ENCODE measurements at regions not wholly inside any gene's neighbourhood (a gene's known extent, or its start where the extent isn't known, plus 50 kb on each side); places are given as distances from the start of the nearest gene placed in this dataset.

DNA sequence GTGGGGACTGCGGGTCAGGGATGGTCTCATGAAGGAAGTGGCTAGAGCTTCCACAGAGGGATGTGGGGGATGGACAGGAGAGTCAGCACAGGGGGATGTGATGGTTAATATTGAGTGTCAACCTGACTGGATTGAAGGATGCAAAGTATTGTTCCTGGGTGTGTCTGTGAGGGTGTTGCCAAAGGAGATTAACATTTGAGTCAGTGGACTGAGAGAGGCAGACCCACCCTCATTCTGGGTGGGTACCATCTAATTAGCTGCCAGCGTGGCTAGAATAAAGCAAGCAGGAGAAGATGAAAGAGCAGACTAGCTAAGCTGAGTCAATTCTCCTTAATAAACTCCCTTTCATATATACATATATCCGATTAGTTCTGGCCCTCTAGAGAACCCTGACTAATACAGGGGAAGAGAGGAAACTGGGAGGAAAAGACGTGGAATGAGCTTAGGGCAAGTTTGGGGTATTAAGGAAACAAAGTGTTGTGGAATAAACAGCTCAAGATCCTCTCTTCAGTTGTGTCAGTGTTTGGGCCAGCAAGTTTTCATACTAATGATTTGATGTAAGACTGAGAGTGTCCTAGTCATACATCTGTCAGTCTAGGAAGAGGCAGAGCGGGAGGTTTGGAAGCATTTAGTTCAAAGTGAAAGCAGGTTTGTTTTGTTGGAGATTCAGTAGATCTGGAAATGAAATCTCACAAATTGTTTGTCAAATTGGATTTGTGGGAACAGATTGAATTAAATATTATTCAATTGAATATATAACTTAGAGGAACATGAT, 135.2 kb upstream of the NT5C1B start:
- POLR2A ChIA-PET = no interaction called here

GRCh38 chr2:18723219-18723618, 133.8 kb upstream of the NT5C1B start:
- Histone ChIP-seq H3K4me1 (ENCODE audit: control insufficient read depth, insufficient read depth, low read length) (no peaks in the 10 kb centered on the region), H3K9me3 (ENCODE audit: control insufficient read depth, insufficient read depth, low read depth, low read length) (no peaks in the 10 kb centered on the region), H3K27ac (ENCODE audit: extremely low read depth, low read depth, low read length) (no peak overlapping the region), H3K36me3 (ENCODE audit: control insufficient read depth in 2 of 2, insufficient read depth in 1 of 2, low read length in 2 of 2) (no peaks in the 10 kb centered on the region), H3K4me3 (ENCODE audit: low read depth, low read length) (no peak overlapping the region)
- ChIA-PET CTCF (no interaction called here), POLR2A (no interaction called here)
- TF ChIP-seq, protein P1, sequence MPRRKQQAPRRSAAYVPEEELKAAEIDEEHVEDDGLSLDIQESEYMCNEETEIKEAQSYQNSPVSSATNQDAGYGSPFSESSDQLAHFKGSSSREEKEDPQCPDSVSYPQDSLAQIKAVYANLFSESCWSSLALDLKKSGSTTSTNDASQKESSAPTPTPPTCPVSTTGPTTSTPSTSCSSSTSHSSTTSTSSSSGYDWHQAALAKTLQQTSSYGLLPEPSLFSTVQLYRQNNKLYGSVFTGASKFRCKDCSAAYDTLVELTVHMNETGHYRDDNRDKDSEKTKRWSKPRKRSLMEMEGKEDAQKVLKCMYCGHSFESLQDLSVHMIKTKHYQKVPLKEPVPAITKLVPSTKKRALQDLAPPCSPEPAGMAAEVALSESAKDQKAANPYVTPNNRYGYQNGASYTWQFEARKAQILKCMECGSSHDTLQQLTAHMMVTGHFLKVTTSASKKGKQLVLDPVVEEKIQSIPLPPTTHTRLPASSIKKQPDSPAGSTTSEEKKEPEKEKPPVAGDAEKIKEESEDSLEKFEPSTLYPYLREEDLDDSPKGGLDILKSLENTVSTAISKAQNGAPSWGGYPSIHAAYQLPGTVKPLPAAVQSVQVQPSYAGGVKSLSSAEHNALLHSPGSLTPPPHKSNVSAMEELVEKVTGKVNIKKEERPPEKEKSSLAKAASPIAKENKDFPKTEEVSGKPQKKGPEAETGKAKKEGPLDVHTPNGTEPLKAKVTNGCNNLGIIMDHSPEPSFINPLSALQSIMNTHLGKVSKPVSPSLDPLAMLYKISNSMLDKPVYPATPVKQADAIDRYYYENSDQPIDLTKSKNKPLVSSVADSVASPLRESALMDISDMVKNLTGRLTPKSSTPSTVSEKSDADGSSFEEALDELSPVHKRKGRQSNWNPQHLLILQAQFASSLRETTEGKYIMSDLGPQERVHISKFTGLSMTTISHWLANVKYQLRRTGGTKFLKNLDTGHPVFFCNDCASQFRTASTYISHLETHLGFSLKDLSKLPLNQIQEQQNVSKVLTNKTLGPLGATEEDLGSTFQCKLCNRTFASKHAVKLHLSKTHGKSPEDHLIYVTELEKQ (tag by site-specific recombination; IDR thresholded peaks at IDR 0.05; ENCODE audit: borderline replicate concordance) = no peak
- TF ChIP-seq ZNF571 (tag by site-specific recombination; IDR thresholded peaks at IDR 0.05) (no peak), ZNF157 (tag by site-specific recombination; IDR thresholded peaks at IDR 0.05) (no peak), ZNF610 (tag by site-specific recombination; IDR thresholded peaks at IDR 0.05; ENCODE audit: borderline replicate concordance) (no peak), ZNF596 (tag by site-specific recombination; IDR thresholded peaks at IDR 0.05) (no peak), SETDB1 (IDR thresholded peaks at IDR 0.05; ENCODE audit: insufficient read length, low read length) (no peak), YY2 (tag by site-specific recombination; IDR thresholded peaks at IDR 0.05) (no peak), OSR2 (tag by site-specific recombination; IDR thresholded peaks at IDR 0.05) (no peak), GLI4 (tag by site-specific recombination; IDR thresholded peaks at IDR 0.05) (no peak), BCL11B (tag by site-specific recombination; IDR thresholded peaks at IDR 0.05; ENCODE audit: low read depth) (no peak), ZNF10 (tag by site-specific recombination; IDR thresholded peaks at IDR 0.05) (no peak), ZNF518A (tag by site-specific recombination; conservative IDR thresholded peaks at IDR 0.05; ENCODE audit: low read depth) (no peak), MZF1 (tag by site-specific recombination; IDR thresholded peaks at IDR 0.05; ENCODE audit: borderline replicate concordance) (no peak), ZNF654 (tag by site-specific recombination; IDR thresholded peaks at IDR 0.05; ENCODE audit: low read depth) (no peak), BCL11A (tag by site-specific recombination; IDR thresholded peaks at IDR 0.05; ENCODE audit: low read depth) (no peak), ZNF324 (tag by site-specific recombination; IDR thresholded peaks at IDR 0.05) (no peak), EGR2 (tag by site-specific recombination; IDR thresholded peaks at IDR 0.05; ENCODE audit: low read depth) (no peak)
- TF ChIP-seq, protein P2, sequence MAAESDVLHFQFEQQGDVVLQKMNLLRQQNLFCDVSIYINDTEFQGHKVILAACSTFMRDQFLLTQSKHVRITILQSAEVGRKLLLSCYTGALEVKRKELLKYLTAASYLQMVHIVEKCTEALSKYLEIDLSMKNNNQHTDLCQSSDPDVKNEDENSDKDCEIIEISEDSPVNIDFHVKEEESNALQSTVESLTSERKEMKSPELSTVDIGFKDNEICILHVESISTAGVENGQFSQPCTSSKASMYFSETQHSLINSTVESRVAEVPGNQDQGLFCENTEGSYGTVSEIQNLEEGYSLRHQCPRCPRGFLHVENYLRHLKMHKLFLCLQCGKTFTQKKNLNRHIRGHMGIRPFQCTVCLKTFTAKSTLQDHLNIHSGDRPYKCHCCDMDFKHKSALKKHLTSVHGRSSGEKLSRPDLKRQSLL (tag by site-specific recombination; IDR thresholded peaks at IDR 0.05) = no peak
- TF ChIP-seq, protein P3, sequence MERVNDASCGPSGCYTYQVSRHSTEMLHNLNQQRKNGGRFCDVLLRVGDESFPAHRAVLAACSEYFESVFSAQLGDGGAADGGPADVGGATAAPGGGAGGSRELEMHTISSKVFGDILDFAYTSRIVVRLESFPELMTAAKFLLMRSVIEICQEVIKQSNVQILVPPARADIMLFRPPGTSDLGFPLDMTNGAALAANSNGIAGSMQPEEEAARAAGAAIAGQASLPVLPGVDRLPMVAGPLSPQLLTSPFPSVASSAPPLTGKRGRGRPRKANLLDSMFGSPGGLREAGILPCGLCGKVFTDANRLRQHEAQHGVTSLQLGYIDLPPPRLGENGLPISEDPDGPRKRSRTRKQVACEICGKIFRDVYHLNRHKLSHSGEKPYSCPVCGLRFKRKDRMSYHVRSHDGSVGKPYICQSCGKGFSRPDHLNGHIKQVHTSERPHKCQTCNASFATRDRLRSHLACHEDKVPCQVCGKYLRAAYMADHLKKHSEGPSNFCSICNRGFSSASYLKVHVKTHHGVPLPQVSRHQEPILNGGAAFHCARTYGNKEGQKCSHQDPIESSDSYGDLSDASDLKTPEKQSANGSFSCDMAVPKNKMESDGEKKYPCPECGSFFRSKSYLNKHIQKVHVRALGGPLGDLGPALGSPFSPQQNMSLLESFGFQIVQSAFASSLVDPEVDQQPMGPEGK (tag by site-specific recombination; IDR thresholded peaks at IDR 0.05) = no peak
- TF ChIP-seq, protein P4, sequence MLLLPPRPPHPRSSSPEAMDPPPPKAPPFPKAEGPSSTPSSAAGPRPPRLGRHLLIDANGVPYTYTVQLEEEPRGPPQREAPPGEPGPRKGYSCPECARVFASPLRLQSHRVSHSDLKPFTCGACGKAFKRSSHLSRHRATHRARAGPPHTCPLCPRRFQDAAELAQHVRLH (tag by site-specific recombination; IDR thresholded peaks at IDR 0.05) = no peak

More for the DNA sequence above, 135.2 kb upstream of the NT5C1B start:
- Histone ChIP-seq H3K36me3 (ENCODE audit: control insufficient read depth in 2 of 2, insufficient read depth in 1 of 2, low read length in 2 of 2) (no peaks in the 10 kb centered on the region), H3K9me3 (ENCODE audit: control insufficient read depth, insufficient read depth, low read depth, low read length) (no peaks in the 10 kb centered on the region), H3K4me1 (ENCODE audit: control insufficient read depth, insufficient read depth, low read length) (no peaks in the 10 kb centered on the region), H3K27ac (ENCODE audit: extremely low read depth, low read depth, low read length) (no peak overlapping the region), H3K4me3 (ENCODE audit: low read depth, low read length) (no peak overlapping the region)
- TF ChIP-seq ZNF221 (tag by site-specific recombination; IDR thresholded peaks at IDR 0.05; ENCODE audit: borderline replicate concordance) = no peak
- TF ChIP-seq ZNF155 (tag by site-specific recombination; IDR thresholded peaks at IDR 0.05) = no peak
- peak; percentile 59 for TF ChIP-seq KLF1 (tag by site-specific recombination; IDR thresholded peaks at IDR 0.05)
- CTCF ChIA-PET = no interaction called here

All from HEK293 (cell line).